Erythroblast (primary cell): ENCODE measurements at regions not wholly inside any gene's neighbourhood (a gene's known extent, or its start where the extent isn't known, plus 50 kb on each side); places are given as distances from the start of the nearest gene placed in this dataset.

Source experiments
- GATA1 ChIP-seq: IDR thresholded peaks from 2 replicates; pipeline ENCODE4 v1.6.1; 2011; ENCODE audit warnings: low read depth, mild to moderate bottlenecking, control low read depth, low read length, moderate library complexity
- POLR2A ChIP-seq: IDR thresholded peaks from 2 replicates; pipeline ENCODE4 v1.6.1; 2011; ENCODE audit warnings: mild to moderate bottlenecking, low read length

- TF ChIP-seq POLR2A (no peak), GATA1 (no peak)
Observed at GRCh38 chr11:91314521-91314920, 910.1 kb upstream of the FAT3 start.
